Panc1 (cell line): ENCODE measurements at regions not wholly inside any gene's neighbourhood (a gene's known extent, or its start where the extent isn't known, plus 50 kb on each side); places are given as distances from the start of the nearest gene placed in this dataset.

ENCODE experiments used
- ATAC-seq: fragments of 200-7000 bp; cut with Tn5 transposase; 2 replicates; pipeline ENCODE4 v1.9.1; 2020; ENCODE audit warnings: mild to moderate bottlenecking, moderate library complexity
- BruUV-seq: library from RNA; stranded (reverse); fragments of 400-500 nt; replicated peaks from 2 replicates; lab custom pipeline; 2021; lab: Mats Ljungman, UMichigan
- CTCF ChIA-PET: fragments of 300-600 bp; sonication (Branson Sonifier 250); formaldehyde crosslinking; loops from one replicate; lab custom pipeline; 2022; ENCODE audit warnings: antibody characterized with exemption; lab: Charles Lee
- POLR2A ChIA-PET: fragments of 300-600 bp; sonication (Branson Sonifier 250); formaldehyde crosslinking; loops from one replicate; lab custom pipeline; 2022; ENCODE audit warnings: antibody characterized with exemption; lab: Charles Lee
- DNase-seq: peaks from one replicate; pipeline ENCODE4 v3.0.0-alpha.2; 2010; ENCODE audit warnings: low read depth, low spot score
- H3K27ac ChIP-seq: 2 replicates; pipeline ENCODE4 v1.5.1; 2011; ENCODE audit warnings: mild to moderate bottlenecking, low read length, inconsistent platforms
- H3K27me3 ChIP-seq: fragments of 200-500 bp; sonication (Bioruptor generic); 2 replicates; pipeline ENCODE4 v1.6.0; 2014; ENCODE audit warnings: low read length, inconsistent platforms; ENCODE audit not compliant: control insufficient read depth, insufficient read depth
- H3K36me3 ChIP-seq: fragments of 200-500 bp; sonication (Bioruptor generic); 2 replicates; pipeline ENCODE4 v1.5.1; 2014; ENCODE audit warnings: inconsistent platforms, mild to moderate bottlenecking, low read length, moderate library complexity; ENCODE audit not compliant: control insufficient read depth, insufficient read depth
- H3K4me1 ChIP-seq: 2 replicates; pipeline ENCODE4 v1.5.1; 2011; ENCODE audit warnings: inconsistent platforms, mild to moderate bottlenecking, low read length, moderate library complexity; ENCODE audit not compliant: control insufficient read depth, insufficient read depth
- H3K4me3 ChIP-seq, 2 experiments: 2 replicates each; pipeline ENCODE4 v1.5.1; 2011 to 2012; ENCODE audit warnings: low read depth in 2 of 2, low read length in 2 of 2, mild to moderate bottlenecking in 2 of 2, inconsistent platforms in 1 of 2, moderate library complexity in 1 of 2
- H3K9me3 ChIP-seq: fragments of 200-500 bp; sonication (Bioruptor generic); 2 replicates; pipeline ENCODE4 v1.5.1; 2014; ENCODE audit warnings: low read depth, mild to moderate bottlenecking, inconsistent platforms, low read length, moderate library complexity; ENCODE audit not compliant: control insufficient read depth, insufficient read depth
- POLR2AphosphoS5 ChIP-seq: IDR thresholded peaks from 2 replicates; pipeline ENCODE4 v1.6.1; 2012; ENCODE audit warnings: mild to moderate bottlenecking, low read depth, low read length, moderate library complexity
- SIN3A ChIP-seq: IDR thresholded peaks from 2 replicates; pipeline ENCODE4 v1.6.1; 2012; ENCODE audit warnings: low read depth, mild to moderate bottlenecking, low read length, moderate library complexity, borderline replicate concordance; ENCODE audit not compliant: insufficient read depth
- TCF7L2 ChIP-seq: IDR thresholded peaks from 2 replicates; pipeline ENCODE4 v1.6.1; 2011; ENCODE audit warnings: mild to moderate bottlenecking, low read depth, low read length, inconsistent platforms
- in situ Hi-C: cut with HindIII; loops from 2 replicates; pipeline ENCODE4 v1.10.0; 2016; ENCODE audit warnings: low sequenced_read_pairs, low pct_unique_long_range_greater_than_20kb
- intact Hi-C: fragments of 100-400 bp; cut with micrococcal nuclease; formaldehyde crosslinking; loops from one replicate; pipeline ENCODE4 v1.10.0; 2022; ENCODE audit not compliant: unreplicated experiment
- TF ChIP-seq, protein P1 (sequence below): fragments of 450-650 bp; IDR thresholded peaks from 2 replicates; pipeline ENCODE4 v1.5.1; 2017; ENCODE audit warnings: mild to moderate bottlenecking
- TF ChIP-seq, protein P2 (sequence below), 2 experiments: IDR thresholded peaks; 2 replicates each; pipeline ENCODE4 v1.6.1; 2011 to 2012; ENCODE audit warnings: low read depth in 2 of 2, control low read depth in 1 of 2, low read length in 1 of 2, mild to moderate bottlenecking in 1 of 2, moderate library complexity in 1 of 2; ENCODE audit not compliant: insufficient read depth in 1 of 2

DNA sequence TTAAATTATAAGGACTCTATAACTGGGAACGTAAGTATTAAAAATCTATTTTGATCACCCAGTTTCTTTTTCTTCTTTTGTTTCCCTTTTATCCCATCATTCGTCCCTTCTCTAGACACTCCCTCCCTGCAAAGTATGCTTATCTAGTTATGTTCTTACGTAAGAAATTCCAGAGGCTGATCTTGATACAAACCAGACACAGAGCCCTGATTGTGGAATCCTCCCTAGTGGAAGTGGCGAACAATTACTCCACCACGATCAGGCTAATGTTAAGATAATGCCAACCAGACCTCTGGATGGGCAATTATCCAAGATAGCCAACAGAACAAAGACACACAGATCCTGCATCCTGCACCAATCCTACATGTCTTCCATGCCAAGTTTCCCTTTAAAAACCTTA lies 1557.4 kb downstream of the PLA2G4A start:
- TF ChIP-seq POLR2AphosphoS5 (no peak), TCF7L2 (no peak), SIN3A (no peak)
- TF ChIP-seq, protein P1, sequence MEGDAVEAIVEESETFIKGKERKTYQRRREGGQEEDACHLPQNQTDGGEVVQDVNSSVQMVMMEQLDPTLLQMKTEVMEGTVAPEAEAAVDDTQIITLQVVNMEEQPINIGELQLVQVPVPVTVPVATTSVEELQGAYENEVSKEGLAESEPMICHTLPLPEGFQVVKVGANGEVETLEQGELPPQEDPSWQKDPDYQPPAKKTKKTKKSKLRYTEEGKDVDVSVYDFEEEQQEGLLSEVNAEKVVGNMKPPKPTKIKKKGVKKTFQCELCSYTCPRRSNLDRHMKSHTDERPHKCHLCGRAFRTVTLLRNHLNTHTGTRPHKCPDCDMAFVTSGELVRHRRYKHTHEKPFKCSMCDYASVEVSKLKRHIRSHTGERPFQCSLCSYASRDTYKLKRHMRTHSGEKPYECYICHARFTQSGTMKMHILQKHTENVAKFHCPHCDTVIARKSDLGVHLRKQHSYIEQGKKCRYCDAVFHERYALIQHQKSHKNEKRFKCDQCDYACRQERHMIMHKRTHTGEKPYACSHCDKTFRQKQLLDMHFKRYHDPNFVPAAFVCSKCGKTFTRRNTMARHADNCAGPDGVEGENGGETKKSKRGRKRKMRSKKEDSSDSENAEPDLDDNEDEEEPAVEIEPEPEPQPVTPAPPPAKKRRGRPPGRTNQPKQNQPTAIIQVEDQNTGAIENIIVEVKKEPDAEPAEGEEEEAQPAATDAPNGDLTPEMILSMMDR, result no peak
- TF ChIP-seq, protein P2, sequence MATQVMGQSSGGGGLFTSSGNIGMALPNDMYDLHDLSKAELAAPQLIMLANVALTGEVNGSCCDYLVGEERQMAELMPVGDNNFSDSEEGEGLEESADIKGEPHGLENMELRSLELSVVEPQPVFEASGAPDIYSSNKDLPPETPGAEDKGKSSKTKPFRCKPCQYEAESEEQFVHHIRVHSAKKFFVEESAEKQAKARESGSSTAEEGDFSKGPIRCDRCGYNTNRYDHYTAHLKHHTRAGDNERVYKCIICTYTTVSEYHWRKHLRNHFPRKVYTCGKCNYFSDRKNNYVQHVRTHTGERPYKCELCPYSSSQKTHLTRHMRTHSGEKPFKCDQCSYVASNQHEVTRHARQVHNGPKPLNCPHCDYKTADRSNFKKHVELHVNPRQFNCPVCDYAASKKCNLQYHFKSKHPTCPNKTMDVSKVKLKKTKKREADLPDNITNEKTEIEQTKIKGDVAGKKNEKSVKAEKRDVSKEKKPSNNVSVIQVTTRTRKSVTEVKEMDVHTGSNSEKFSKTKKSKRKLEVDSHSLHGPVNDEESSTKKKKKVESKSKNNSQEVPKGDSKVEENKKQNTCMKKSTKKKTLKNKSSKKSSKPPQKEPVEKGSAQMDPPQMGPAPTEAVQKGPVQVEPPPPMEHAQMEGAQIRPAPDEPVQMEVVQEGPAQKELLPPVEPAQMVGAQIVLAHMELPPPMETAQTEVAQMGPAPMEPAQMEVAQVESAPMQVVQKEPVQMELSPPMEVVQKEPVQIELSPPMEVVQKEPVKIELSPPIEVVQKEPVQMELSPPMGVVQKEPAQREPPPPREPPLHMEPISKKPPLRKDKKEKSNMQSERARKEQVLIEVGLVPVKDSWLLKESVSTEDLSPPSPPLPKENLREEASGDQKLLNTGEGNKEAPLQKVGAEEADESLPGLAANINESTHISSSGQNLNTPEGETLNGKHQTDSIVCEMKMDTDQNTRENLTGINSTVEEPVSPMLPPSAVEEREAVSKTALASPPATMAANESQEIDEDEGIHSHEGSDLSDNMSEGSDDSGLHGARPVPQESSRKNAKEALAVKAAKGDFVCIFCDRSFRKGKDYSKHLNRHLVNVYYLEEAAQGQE (IDR thresholded peaks at IDR 0.05; ENCODE audit: insufficient read depth in 1 of 2, low read depth in 2 of 2, low read length in 1 of 2), result no peak
- no peaks in the 10 kb centered on the region for H3K36me3 ChIP-seq
- no peak overlapping the region for H3K4me3 ChIP-seq
- ATAC-seq (no peak), DNase-seq (no peak)
- BruUV-seq, result no TSS peak
- in situ Hi-C loops (no loop called here), intact Hi-C loops (no loop called here)
- no peaks in the 10 kb centered on the region for H3K4me1 ChIP-seq
- H3K27me3 ChIP-seq, result no peaks in the 10 kb centered on the region
- H3K27ac ChIP-seq, result no peak overlapping the region
- CTCF ChIA-PET, result no interaction called here
- POLR2A ChIA-PET, result no interaction called here
- H3K9me3 ChIP-seq, result no peaks in the 10 kb centered on the region

DNA sequence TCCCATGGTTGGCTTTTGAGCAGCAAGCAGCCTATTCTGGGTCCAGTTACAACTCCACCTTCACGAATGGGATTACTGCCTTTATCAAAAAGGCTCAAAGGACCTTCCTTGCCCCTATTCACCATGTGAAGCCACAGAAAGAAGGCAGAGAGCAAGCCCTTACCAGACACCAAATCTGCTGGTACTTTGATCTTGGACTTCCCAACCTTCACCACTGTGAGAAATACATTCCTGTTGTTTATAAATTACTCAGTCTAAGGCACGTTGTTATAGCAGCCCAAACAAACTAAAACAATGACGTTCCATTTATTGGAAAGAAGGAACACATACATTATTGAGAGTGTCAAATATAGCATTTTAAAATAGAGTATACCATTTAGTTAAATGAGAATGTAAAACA lies 1557.9 kb downstream of the PLA2G4A start:
- H3K4me1 ChIP-seq, result no peaks in the 10 kb centered on the region
- POLR2A ChIA-PET, result no interaction called here
- H3K27me3 ChIP-seq, result no peaks in the 10 kb centered on the region
- no TSS peak for BruUV-seq
- no peaks in the 10 kb centered on the region for H3K36me3 ChIP-seq
- no peak for TF ChIP-seq POLR2AphosphoS5
- no peak for TF ChIP-seq TCF7L2
- TF ChIP-seq, protein P2 (IDR thresholded peaks at IDR 0.05; ENCODE audit: insufficient read depth in 1 of 2, low read depth in 2 of 2, low read length in 1 of 2), result no peak
- TF ChIP-seq SIN3A, result no peak
- TF ChIP-seq, protein P1, result no peak
- no peaks in the 10 kb centered on the region for H3K9me3 ChIP-seq
- ATAC-seq, result no peak
- no peak overlapping the region for H3K27ac ChIP-seq
- CTCF ChIA-PET, result no interaction called here
- no peak overlapping the region for H3K4me3 ChIP-seq
- no peak for DNase-seq
- in situ Hi-C loops, result no loop called here
- intact Hi-C loops, result no loop called here
